ENCODE measurements at regions not wholly inside any gene's neighbourhood (a gene's known extent, or its start where the extent isn't known, plus 50 kb on each side); places are given as distances from the start of the nearest gene placed in this dataset.

- no peak overlapping the region for H2AFZ ChIP-seq (ENCODE audit: low read length)
Measured at GRCh38 chr6:95784869-95785268, 207.5 kb downstream of the MANEA start.

GRCh38 chr6:95785785-95786184 is 208.4 kb downstream of the MANEA start:
- Histone ChIP-seq H3K4me1 (ENCODE audit: insufficient read depth, low read length, severe bottlenecking) (no peaks in the 10 kb centered on the region), H3K4me2 (ENCODE audit: low read length) (no peak overlapping the region), H4K20me1 (ENCODE audit: insufficient read depth, low read length) (no peaks in the 10 kb centered on the region), H3K9me2 (ENCODE audit: low read depth, low read length) (no peaks in the 10 kb centered on the region), H3K4me3 (ENCODE audit: low read depth, low read length, poor library complexity, severe bottlenecking) (no peak overlapping the region), H3K79me2 (ENCODE audit: insufficient read depth, low read length) (no peaks in the 10 kb centered on the region), H3K9me3 (ENCODE audit: low read length) (no peaks in the 10 kb centered on the region), H3K27me3 (ENCODE audit: insufficient read depth, low read length) (no peaks in the 10 kb centered on the region), H3K27ac (ENCODE audit: low read depth, low read length, poor library complexity, severe bottlenecking) (no peak overlapping the region), H2AFZ (ENCODE audit: low read length) (no peak overlapping the region), H3K36me3 (ENCODE audit: insufficient read depth, low read length) (no peaks in the 10 kb centered on the region), H3F3A (ENCODE audit: insufficient read depth, low read length) (no peaks in the 10 kb centered on the region), H3K9ac (ENCODE audit: low read length) (no peak overlapping the region)
- no peak for TF ChIP-seq EZH2 (IDR thresholded peaks at IDR 0.05; ENCODE audit: borderline replicate concordance, low read length)

More at GRCh38 chr6:95784869-95785268, 207.5 kb downstream of the MANEA start:
- no peaks in the 10 kb centered on the region for H3K36me3 ChIP-seq (ENCODE audit: insufficient read depth, low read length)
- TF ChIP-seq EZH2 (IDR thresholded peaks at IDR 0.05; ENCODE audit: borderline replicate concordance, low read length): no peak
- TF ChIP-seq CTCF (IDR thresholded peaks at IDR 0.05; ENCODE audit: low read length): no peak
- H3K9ac ChIP-seq (ENCODE audit: low read length): no peak overlapping the region
- no peak overlapping the region for H3K4me2 ChIP-seq (ENCODE audit: low read length)
- no peaks in the 10 kb centered on the region for H3K4me1 ChIP-seq (ENCODE audit: insufficient read depth, low read length, severe bottlenecking)
- no peaks in the 10 kb centered on the region for H3K27me3 ChIP-seq (ENCODE audit: insufficient read depth, low read length)
- no peak overlapping the region for H3K27ac ChIP-seq (ENCODE audit: low read depth, low read length, poor library complexity, severe bottlenecking)
- H3K79me2 ChIP-seq (ENCODE audit: insufficient read depth, low read length): no peaks in the 10 kb centered on the region
- H3K9me2 ChIP-seq (ENCODE audit: low read depth, low read length): no peaks in the 10 kb centered on the region
- H3K9me3 ChIP-seq (ENCODE audit: low read length): no peaks in the 10 kb centered on the region
- H4K20me1 ChIP-seq (ENCODE audit: insufficient read depth, low read length): no peaks in the 10 kb centered on the region
- H3F3A ChIP-seq (ENCODE audit: insufficient read depth, low read length): no peaks in the 10 kb centered on the region
- no peak overlapping the region for H3K4me3 ChIP-seq (ENCODE audit: low read depth, low read length, poor library complexity, severe bottlenecking)

GRCh38 chr6:95786802-95787201 is 209.5 kb downstream of the MANEA start:
- Histone ChIP-seq H3K27ac (ENCODE audit: low read depth, low read length, poor library complexity, severe bottlenecking) (no peak overlapping the region), H4K20me1 (ENCODE audit: insufficient read depth, low read length) (no peaks in the 10 kb centered on the region), H3K9me3 (ENCODE audit: low read length) (no peaks in the 10 kb centered on the region), H3K79me2 (ENCODE audit: insufficient read depth, low read length) (no peaks in the 10 kb centered on the region), H3F3A (ENCODE audit: insufficient read depth, low read length) (no peaks in the 10 kb centered on the region), H3K4me1 (ENCODE audit: insufficient read depth, low read length, severe bottlenecking) (no peaks in the 10 kb centered on the region), H3K4me2 (ENCODE audit: low read length) (no peak overlapping the region), H3K9ac (ENCODE audit: low read length) (no peak overlapping the region), H3K4me3 (ENCODE audit: low read depth, low read length, poor library complexity, severe bottlenecking) (no peak overlapping the region), H3K36me3 (ENCODE audit: insufficient read depth, low read length) (no peaks in the 10 kb centered on the region), H2AFZ (ENCODE audit: low read length) (no peak overlapping the region), H3K9me2 (ENCODE audit: low read depth, low read length) (no peaks in the 10 kb centered on the region), H3K27me3 (ENCODE audit: insufficient read depth, low read length) (no peaks in the 10 kb centered on the region)
- TF ChIP-seq EZH2 (IDR thresholded peaks at IDR 0.05; ENCODE audit: borderline replicate concordance, low read length) (no peak), CTCF (IDR thresholded peaks at IDR 0.05; ENCODE audit: low read length) (no peak)

- no peaks in the 10 kb centered on the region for H3K36me3 ChIP-seq (ENCODE audit: insufficient read depth, low read length)
- H3K9me3 ChIP-seq (ENCODE audit: low read length): no peaks in the 10 kb centered on the region
- H3K79me2 ChIP-seq (ENCODE audit: insufficient read depth, low read length): no peaks in the 10 kb centered on the region
- TF ChIP-seq EZH2 (IDR thresholded peaks at IDR 0.05; ENCODE audit: borderline replicate concordance, low read length) (no peak), CTCF (IDR thresholded peaks at IDR 0.05; ENCODE audit: low read length) (no peak)
- no peaks in the 10 kb centered on the region for H3K27me3 ChIP-seq (ENCODE audit: insufficient read depth, low read length)
- H2AFZ ChIP-seq (ENCODE audit: low read length): no peak overlapping the region
- no peak overlapping the region for H3K4me3 ChIP-seq (ENCODE audit: low read depth, low read length, poor library complexity, severe bottlenecking)
- no peaks in the 10 kb centered on the region for H3K9me2 ChIP-seq (ENCODE audit: low read depth, low read length)
- no peaks in the 10 kb centered on the region for H3F3A ChIP-seq (ENCODE audit: insufficient read depth, low read length)
- H4K20me1 ChIP-seq (ENCODE audit: insufficient read depth, low read length): no peaks in the 10 kb centered on the region
- no peak overlapping the region for H3K4me2 ChIP-seq (ENCODE audit: low read length)
- no peak overlapping the region for H3K9ac ChIP-seq (ENCODE audit: low read length)
- H3K4me1 ChIP-seq (ENCODE audit: insufficient read depth, low read length, severe bottlenecking): no peaks in the 10 kb centered on the region
- H3K27ac ChIP-seq (ENCODE audit: low read depth, low read length, poor library complexity, severe bottlenecking): no peak overlapping the region
Measured at GRCh38 chr6:95790787-95791186, 213.5 kb downstream of the MANEA start.
